ENCODE measurements at regions not wholly inside any gene's neighbourhood (a gene's known extent, or its start where the extent isn't known, plus 50 kb on each side); places are given as distances from the start of the nearest gene placed in this dataset.
"Not testable (repeated sequence)": the region's sequence is repeated elsewhere in the genome, so short reads cannot be mapped to it uniquely, and the experiment has no call there.

GRCh38 chr2:8427211-8427610, 254.6 kb upstream of the ID2 start:
- no peak for DNase-seq (ENCODE audit: low read depth in 4 of 4, low spot score in 3 of 4)

GRCh38 chr2:8430628-8431027, 251.2 kb upstream of the ID2 start:
- no peak for DNase-seq (ENCODE audit: low read depth in 4 of 4, low spot score in 3 of 4)

DNA sequence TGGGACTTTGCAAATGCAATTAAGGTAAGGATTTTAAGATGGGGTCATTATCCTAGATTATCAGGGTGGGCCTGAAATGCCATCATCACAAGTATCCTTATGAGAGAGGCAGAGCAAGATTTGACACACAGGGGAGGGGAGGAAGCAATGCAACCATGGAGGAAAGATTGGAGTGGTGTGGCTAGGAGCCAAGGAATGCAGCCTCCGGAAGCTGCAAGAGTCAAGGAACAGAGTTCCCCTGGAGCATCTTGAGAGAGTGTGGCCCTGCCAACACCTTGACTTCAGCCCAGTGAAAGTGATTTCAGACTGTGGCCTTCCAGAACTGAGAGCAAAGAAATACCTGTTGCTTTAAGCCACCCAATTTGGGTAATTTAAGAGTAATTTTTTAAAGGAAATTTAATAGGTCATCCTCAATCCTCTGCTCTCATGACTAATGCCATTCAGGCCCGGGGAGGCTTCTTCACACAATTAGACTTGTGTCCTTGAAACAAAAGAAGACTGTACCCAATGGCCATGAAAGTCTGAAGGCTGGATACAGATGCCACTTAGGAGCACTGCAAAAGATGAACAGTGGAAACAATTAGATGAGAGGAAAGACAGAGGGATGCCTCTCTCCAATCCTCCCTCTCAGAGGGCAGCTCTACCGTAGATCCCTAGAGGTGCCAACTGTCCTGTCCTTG, 250.3 kb upstream of the ID2 start:
- DNase-seq (ENCODE audit: low read depth in 4 of 4, low spot score in 3 of 4): no peak

DNA sequence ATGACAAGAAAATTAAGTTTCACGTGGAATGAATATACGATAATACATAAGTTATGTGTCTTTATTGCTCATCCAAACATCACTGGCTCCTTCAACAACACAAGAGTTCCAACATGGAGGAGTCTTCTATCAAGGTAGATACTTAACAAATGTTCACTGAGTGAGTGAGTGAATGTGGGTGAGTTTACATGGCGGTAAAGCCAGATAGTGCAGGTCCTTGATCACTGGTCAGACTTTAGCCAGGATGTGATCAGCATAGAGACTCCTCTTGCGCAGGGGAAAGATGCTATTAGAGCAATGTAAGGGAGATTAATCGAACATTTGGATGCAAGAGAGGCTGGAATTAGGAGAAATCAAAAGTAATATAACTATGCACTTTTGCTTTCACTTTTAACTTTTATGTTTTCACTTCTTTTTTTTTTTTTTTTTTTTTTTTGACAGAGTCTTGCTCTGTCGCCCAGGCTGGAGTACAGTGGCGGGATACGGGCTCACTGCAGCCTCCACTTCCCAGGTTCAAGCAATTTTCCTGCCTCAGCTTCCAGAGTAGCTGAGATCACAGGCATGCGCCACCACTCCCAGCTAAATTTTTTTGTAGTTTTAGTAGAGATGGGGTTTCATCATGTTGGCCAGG, 249.0 kb upstream of the ID2 start:
- no peak for DNase-seq (ENCODE audit: low read depth in 4 of 4, low spot score in 3 of 4)

- DNase-seq (ENCODE audit: low read depth in 4 of 4, low spot score in 3 of 4): no peak
These were observed 248.5 kb upstream of the ID2 start for GRCh38 chr2:8433390-8433789.

DNA sequence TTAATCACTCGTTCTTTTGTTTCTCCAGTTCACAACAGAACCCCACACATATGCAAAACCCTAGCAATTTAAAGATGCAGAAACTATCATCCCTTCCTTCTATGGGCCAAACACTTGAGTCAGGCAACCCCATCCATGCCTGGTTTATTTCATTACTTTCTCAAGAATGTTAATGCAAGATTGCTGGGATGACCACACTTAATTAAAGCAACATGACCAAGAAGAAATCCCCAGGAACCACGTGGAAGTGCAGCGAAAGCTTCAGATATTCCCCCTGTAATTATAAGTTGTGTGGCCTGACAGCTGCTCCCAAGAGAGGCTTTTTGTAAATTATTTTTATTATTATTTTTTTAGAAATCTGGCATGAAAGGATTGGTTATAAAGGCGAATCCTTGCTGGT, 246.2 kb upstream of the ID2 start:
- no peak for DNase-seq (ENCODE audit: low read depth in 4 of 4, low spot score in 3 of 4)

- no peak for DNase-seq (ENCODE audit: low read depth in 4 of 4, low spot score in 3 of 4)
These were observed 245.3 kb upstream of the ID2 start for GRCh38 chr2:8436585-8436984.

- no peak for DNase-seq (ENCODE audit: low read depth in 4 of 4, low spot score in 3 of 4)
These were observed 244.5 kb upstream of the ID2 start for GRCh38 chr2:8437228-8437948.

DNA sequence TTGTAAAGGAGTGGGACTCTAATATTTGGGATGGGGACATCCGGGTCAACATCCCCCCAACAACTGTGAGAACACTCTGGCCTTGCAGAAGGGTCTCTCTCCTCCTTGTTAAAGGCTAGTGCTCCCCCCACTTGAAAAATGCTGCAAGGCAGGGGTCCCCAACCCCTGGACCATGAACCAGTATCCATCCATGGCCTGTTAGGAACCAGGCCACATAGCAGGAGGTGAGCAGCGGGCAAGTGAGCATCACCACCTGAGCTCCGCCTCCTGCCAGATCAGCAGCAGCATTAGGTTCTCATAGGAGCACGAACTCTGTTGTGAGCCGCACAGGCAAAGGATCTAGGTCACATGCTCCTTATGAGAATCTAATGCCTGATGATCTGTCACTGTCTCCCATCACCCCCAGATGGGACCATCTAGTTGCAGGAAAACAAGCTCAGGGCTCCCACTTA, 243.9 kb upstream of the ID2 start:
- DNase-seq (ENCODE audit: low read depth in 4 of 4, low spot score in 3 of 4): no peak

DNA sequence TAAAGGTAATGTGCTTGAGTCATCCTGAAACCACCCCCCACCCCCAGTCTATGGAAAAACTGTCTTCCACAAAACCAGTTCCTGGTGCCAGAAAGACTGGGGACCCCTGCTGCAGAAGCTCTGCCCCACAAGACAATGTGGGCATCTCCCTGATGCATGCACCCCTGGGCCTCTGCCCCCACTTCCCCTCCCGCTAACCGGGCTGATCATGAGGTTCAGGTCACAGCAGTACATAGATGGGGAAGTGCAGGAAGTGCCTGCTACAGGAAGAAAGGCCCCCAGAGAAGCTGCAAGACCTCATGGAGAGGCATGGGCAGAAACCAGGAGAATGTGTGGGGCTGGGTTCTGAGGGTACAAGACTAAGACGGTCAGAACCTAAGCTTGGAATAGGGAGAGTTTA, 243.4 kb upstream of the ID2 start:
- DNase-seq (ENCODE audit: low read depth in 4 of 4, low spot score in 3 of 4): no peak

DNA sequence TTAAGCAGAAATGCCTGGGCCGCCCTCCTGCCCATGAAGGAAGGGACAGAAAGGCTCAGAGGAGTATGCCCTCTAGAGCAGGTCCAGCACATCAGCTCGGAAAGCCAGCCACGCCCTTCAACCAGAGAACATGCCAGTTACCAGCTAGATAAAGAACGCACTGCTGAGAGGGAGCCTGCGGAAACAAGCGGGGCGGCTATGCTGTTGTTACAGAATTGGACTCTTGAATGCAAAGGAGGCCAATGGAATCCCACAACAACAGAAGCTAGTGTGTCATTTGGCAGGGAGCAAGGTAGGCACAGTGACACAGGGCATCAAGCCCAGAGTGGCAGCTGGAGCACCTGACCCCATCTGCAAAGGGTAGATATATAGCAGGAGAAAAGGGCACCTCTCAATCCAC, 242.9 kb upstream of the ID2 start:
- no peak for DNase-seq (ENCODE audit: low read depth in 4 of 4, low spot score in 3 of 4)

GRCh38 chr2:8440029-8440778, 241.7 kb upstream of the ID2 start:
- no peak for DNase-seq (ENCODE audit: low read depth in 4 of 4, low spot score in 3 of 4)

DNA sequence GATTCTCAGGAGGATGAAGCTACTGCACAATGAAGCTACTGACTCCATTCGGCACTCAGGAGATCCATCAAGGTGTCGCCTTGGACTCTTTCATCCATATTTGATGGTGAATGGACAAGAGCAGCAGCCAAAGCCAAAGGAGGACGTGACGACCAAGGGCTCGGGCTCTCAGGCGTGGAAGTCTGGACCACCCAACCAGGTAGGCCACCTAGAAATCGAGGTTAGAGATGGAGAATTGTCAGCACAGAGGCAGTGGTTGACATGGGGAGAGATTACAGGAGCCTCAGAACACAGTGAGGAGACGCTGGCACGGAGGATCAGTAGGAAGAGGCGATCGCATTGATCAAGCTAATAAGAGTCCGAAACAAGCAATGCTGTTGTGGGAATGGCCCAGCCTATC, 240.5 kb upstream of the ID2 start:
- no peak for DNase-seq (ENCODE audit: low read depth in 4 of 4, low spot score in 3 of 4)

DNA sequence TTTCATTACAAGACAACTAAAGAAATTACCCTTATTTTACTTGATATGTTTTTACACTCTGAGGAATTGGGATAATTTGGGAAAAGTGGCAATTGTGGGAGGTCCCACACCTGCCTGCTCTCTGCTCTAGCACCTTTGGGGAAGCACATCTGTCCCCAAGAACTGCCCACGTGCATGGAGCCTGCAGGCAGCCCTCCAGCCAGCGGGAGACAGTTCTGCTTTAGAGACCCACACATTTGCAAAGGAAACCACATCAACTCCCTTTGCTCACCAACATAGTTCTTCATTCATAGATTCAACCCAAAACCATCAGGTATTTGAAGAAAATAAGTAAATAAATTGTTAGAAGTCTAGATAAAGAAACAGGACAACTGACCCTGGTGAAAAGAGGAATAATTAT, 239.9 kb upstream of the ID2 start:
- DNase-seq (ENCODE audit: low read depth in 4 of 4, low spot score in 3 of 4): no peak

DNA sequence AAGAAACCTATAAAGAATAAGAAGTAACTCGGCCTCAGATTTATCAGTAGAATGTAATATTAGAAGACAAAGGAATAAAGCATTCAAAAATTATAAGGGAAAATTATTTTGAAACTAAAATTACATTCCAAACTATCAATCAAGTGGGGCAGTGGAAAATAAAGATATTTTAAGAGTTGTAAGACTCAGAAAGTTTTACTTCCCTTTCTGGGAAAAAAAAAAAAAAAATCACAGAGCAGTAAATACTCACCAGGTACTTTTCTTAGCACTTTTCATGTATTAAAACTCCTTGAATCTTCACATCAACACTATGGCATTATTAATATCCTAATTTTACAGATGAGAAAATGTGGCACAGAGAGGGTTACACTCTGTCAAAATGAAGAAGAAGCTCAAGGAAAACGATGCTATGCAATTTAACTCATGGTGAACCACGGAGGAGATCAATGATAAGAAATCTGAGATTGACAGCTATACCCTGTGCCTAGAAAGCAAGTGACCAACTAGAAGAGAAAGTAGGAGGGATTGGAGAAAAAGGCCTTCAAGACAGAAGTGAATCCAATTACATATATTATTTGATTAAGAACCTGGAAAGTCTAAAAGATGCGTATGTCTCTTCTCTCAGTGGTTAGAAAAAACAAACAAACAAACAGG, 238.9 kb upstream of the ID2 start:
- DNase-seq (ENCODE audit: low read depth in 4 of 4, low spot score in 3 of 4): no peak

DNA sequence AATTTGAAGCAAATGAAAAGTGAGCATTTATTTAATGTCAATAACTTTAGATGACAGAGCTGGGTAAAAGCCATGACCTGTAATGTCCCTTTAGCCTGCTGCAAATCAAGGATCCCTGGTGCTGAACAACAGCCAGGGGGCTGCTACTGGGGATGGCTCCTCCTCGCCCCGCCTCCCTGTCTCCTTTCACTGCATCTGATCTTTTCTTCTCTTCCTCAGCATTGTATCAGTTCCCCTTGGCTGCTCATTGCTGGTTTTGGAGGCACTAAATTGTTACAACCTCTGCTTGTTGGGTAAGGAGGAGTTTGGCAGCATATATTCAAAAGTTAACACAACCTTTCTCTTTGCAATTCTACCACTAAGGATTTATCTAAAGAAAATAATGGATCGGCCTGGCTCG, 236.3 kb upstream of the ID2 start:
- DNase-seq (ENCODE audit: low read depth in 4 of 4, low spot score in 3 of 4): no peak

GRCh38 chr2:8446751-8447150, 235.1 kb upstream of the ID2 start:
- DNase-seq (ENCODE audit: low read depth in 4 of 4, low spot score in 3 of 4): not testable (repeated sequence)

DNA sequence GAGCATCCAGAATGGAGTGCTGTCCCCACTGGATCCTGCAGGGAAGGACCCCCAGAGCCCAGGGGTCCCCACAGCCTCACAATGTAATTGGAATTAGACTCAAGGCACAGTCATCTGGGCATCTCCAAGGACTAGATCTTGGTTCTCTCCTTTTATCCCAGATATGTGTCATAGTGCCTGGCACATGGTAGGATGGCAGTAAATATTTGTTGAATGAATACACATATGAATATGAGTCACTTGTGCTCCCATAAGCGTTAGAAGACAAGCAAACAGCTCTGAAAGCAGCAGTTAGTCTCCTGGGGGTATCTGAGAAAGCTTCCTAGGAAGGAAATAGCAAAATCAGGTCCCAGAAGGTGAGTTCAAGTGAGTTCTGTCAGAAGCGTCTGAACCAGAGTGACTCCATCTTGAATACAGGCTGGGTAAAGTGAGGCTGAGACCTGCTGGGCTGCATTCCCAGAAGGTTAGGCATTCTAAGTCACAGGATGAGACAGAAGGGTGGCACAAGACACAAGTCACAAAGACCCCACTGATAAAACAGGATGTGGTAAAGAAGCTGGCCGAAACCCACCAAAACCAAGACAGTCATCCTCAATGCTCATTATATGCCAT, 234.1 kb upstream of the ID2 start:
- DNase-seq (ENCODE audit: low read depth in 4 of 4, low spot score in 3 of 4): no peak

DNA sequence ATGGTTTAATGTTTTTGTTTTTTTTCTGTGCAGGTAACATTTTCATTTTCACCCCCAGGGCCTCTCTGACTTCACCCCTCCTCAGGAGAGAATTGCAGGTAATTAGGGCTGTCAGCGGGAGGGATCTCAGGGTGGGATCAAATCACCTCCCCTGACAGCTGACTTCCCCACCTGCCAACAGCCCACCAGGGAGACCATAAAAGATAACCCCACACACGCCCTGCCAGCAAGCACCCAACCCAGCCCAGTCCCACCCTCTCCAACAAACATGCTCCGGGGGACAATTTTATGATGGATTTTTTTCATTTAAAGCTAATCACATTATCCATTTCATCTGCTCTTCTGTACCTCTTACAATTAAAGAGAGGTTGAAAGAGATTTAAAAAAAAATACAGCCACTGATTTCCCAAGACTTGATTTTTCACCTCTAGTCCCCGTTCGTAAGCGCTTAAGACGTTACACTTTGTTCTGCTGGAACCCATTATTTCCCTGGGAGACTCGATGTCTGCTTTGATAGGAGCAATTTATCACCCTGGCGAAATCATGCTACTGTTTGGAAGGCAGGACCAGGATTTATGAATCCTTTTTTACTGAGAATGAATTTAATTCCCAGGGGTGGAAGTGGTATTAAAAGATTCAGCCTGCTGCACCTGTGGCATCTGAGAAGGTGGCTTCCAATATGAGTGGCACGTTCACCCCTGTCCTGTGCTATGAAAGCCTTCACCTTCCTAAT, 232.9 kb upstream of the ID2 start:
- no peak for DNase-seq (ENCODE audit: low read depth in 4 of 4, low spot score in 3 of 4)

DNA sequence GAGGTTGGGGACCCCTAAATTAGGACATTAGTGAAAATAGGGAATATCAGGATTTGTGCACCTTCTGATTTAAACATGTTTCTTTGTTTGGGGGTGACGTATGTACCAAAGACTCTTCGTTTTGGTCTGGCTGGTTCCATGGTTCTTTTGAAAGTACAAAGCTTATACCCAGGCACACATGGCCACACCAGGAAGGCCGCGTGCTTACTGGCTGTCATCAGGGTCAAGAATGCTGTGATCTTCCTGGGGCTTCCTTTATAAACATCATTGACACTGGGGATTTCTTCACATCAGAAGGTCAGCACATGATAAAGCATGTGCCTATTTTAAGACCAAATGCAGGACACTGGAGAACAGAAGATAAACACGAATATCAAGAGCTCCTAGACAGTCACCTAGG, 230.6 kb upstream of the ID2 start:
- DNase-seq (ENCODE audit: low read depth in 4 of 4, low spot score in 3 of 4): no peak

Data from right renal pelvis (tissue), 4 donors.